ENCODE measurements at regions not wholly inside any gene's neighbourhood (a gene's known extent, or its start where the extent isn't known, plus 50 kb on each side); places are given as distances from the start of the nearest gene placed in this dataset.

- intact Hi-C loops (cut with DNase I; ENCODE audit: low total_unique reads): no loop called here
- DNase-seq: no peak
- Histone ChIP-seq H3K36me3 (no peaks in the 10 kb centered on the region), H3K4me1 (peaks cover 0 to 29% (median 3%) of the 10 kb centered on the region in 6 donors), H3K4me3 (no peak overlapping the region), H3K27ac (peak overlapping the region in 2 of 8 donors; percentile 69 to 73), H3K9me3 (no peaks in the 10 kb centered on the region), H3K27me3 (replicated peaks in 1 of 7) (peaks cover 0 to 37% (median 0%) of the 10 kb centered on the region in 7 donors)
- 81 to 90% (median 85%) methylated on average over 24 to 25 of the region's 25 CpGs for WGBS, 5 donors
- TF ChIP-seq POLR2AphosphoS5 (IDR thresholded peaks at IDR 0.05) (no peak), POLR2A (IDR thresholded peaks at IDR 0.05) (no peak), CTCF (IDR thresholded peaks at IDR 0.05 in 8 of 11, conservative IDR thresholded peaks at IDR 0.05 in 3 of 11) (no peak)
Measured at GRCh38 chr15:93246266-93247242, 157.5 kb upstream of the RGMA start.

- WGBS, 5 donors: 74 to 85% (median 76%) methylated on average over 5 of the region's 5 CpGs
- no peak overlapping the region for H3K4me3 ChIP-seq
- intact Hi-C loops (cut with DNase I; ENCODE audit: low total_unique reads): no loop called here
- no peak overlapping the region for H3K27ac ChIP-seq
- H3K4me1 ChIP-seq: peaks cover 0 to 29% (median 3%) of the 10 kb centered on the region in 6 donors
- TF ChIP-seq POLR2A (IDR thresholded peaks at IDR 0.05) (no peak), CTCF (IDR thresholded peaks at IDR 0.05 in 8 of 11, conservative IDR thresholded peaks at IDR 0.05 in 3 of 11) (no peak), POLR2AphosphoS5 (IDR thresholded peaks at IDR 0.05) (no peak)
- H3K9me3 ChIP-seq: no peaks in the 10 kb centered on the region
- no peak for DNase-seq
- H3K36me3 ChIP-seq: no peaks in the 10 kb centered on the region
- H3K27me3 ChIP-seq (replicated peaks in 1 of 7): peaks cover 0 to 38% (median 0%) of the 10 kb centered on the region in 7 donors
Measured at GRCh38 chr15:93245661-93246042, 156.6 kb upstream of the RGMA start.

- peaks cover 0 to 23% (median under 1%) of the 10 kb centered on the region in 6 donors for H3K4me1 ChIP-seq
- no peak overlapping the region for H3K27ac ChIP-seq
- intact Hi-C loops (cut with DNase I; ENCODE audit: low total_unique reads): no loop called here
- H3K27me3 ChIP-seq (replicated peaks in 1 of 7): peaks cover 0 to 38% (median 0%) of the 10 kb centered on the region in 7 donors
- DNase-seq: no peak
- no peaks in the 10 kb centered on the region for H3K9me3 ChIP-seq
- no peak for TF ChIP-seq POLR2A (IDR thresholded peaks at IDR 0.05)
- no peak overlapping the region for H3K4me3 ChIP-seq
- 85 to 92% (median 90%) methylated on average over 22 to 26 of the region's 26 CpGs for WGBS, 5 donors
- H3K36me3 ChIP-seq: no peaks in the 10 kb centered on the region
Measured at GRCh38 chr15:93244696-93245660, 156.0 kb upstream of the RGMA start.

- TF ChIP-seq POLR2A (IDR thresholded peaks at IDR 0.05): no peak
- no peak for TF ChIP-seq CTCF (IDR thresholded peaks at IDR 0.05 in 8 of 11, conservative IDR thresholded peaks at IDR 0.05 in 3 of 11)
- no peak for TF ChIP-seq POLR2AphosphoS5 (IDR thresholded peaks at IDR 0.05)
- Histone ChIP-seq H3K27ac (no peak overlapping the region), H3K9me3 (no peaks in the 10 kb centered on the region), H3K27me3 (replicated peaks in 1 of 7) (peaks cover 0 to 45% (median 0%) of the 10 kb centered on the region in 7 donors), H3K4me3 (no peak overlapping the region), H3K4me1 (peaks cover 0 to 15% (median 0%) of the 10 kb centered on the region in 6 donors), H3K36me3 (no peaks in the 10 kb centered on the region)
- intact Hi-C loops (cut with DNase I; ENCODE audit: low total_unique reads): no loop called here
- no peak for DNase-seq
- WGBS, 5 donors: 86 to 91% (median 89%) methylated on average over 8 to 9 of the region's 9 CpGs
Measured at GRCh38 chr15:93243573-93243972, 154.6 kb upstream of the RGMA start.

All from spleen (tissue), 11 donors.